T-helper 22 cell (primary cell): ENCODE measurements at regions not wholly inside any gene's neighbourhood (a gene's known extent, or its start where the extent isn't known, plus 50 kb on each side); places are given as distances from the start of the nearest gene placed in this dataset.
"Not testable (repeated sequence)": the region's sequence is repeated elsewhere in the genome, so short reads cannot be mapped to it uniquely, and the experiment has no call there.

ENCODE experiments used
- DNase-seq: peaks from one replicate; pipeline ENCODE4 v3.0.0-alpha.2; 2020; ENCODE audit warnings: low read depth

GRCh38 chr7:68394131-68394530, 1204.1 kb upstream of the AUTS2 start:
- DNase-seq: no peak

- DNase-seq: no peak
Measured at GRCh38 chr7:68399991-68400590, 1198.2 kb upstream of the AUTS2 start.

- no peak for DNase-seq
Measured at GRCh38 chr7:68400783-68401182, 1197.5 kb upstream of the AUTS2 start.

GRCh38 chr7:68401313-68401712, 1197.0 kb upstream of the AUTS2 start:
- DNase-seq: no peak

- no peak for DNase-seq
Measured at GRCh38 chr7:68406480-68406879, 1191.8 kb upstream of the AUTS2 start.

GRCh38 chr7:68407460-68407859, 1190.8 kb upstream of the AUTS2 start:
- no peak for DNase-seq

- DNase-seq: no peak
Measured at GRCh38 chr7:68408873-68409272, 1189.4 kb upstream of the AUTS2 start.

GRCh38 chr7:68409851-68410250, 1188.4 kb upstream of the AUTS2 start:
- DNase-seq: no peak

- not testable (repeated sequence) for DNase-seq
Measured at GRCh38 chr7:68410693-68411092, 1187.6 kb upstream of the AUTS2 start.

- no peak for DNase-seq
Measured at GRCh38 chr7:68411742-68412141, 1186.5 kb upstream of the AUTS2 start.

GRCh38 chr7:68414631-68415425, 1183.4 kb upstream of the AUTS2 start:
- no peak for DNase-seq

GRCh38 chr7:68417002-68417401, 1181.3 kb upstream of the AUTS2 start:
- DNase-seq: no peak

- no peak for DNase-seq
Measured at GRCh38 chr7:68417659-68418058, 1180.6 kb upstream of the AUTS2 start.

GRCh38 chr7:68420342-68421192, 1177.7 kb upstream of the AUTS2 start:
- DNase-seq: no peak

- no peak for DNase-seq
Measured at GRCh38 chr7:68421712-68422111, 1176.6 kb upstream of the AUTS2 start.

- no peak for DNase-seq
Measured at GRCh38 chr7:68422281-68422680, 1176.0 kb upstream of the AUTS2 start.

GRCh38 chr7:68423356-68423755, 1174.9 kb upstream of the AUTS2 start:
- no peak for DNase-seq

- DNase-seq: no peak
Measured at GRCh38 chr7:68424658-68425297, 1173.5 kb upstream of the AUTS2 start.

- no peak for DNase-seq
Measured at GRCh38 chr7:68425377-68425776, 1172.9 kb upstream of the AUTS2 start.

- no peak for DNase-seq
Measured at GRCh38 chr7:68429411-68430117, 1168.7 kb upstream of the AUTS2 start.

GRCh38 chr7:68432585-68432984, 1165.7 kb upstream of the AUTS2 start:
- no peak for DNase-seq
